ENCODE measurements at regions not wholly inside any gene's neighbourhood (a gene's known extent, or its start where the extent isn't known, plus 50 kb on each side); places are given as distances from the start of the nearest gene placed in this dataset.

- H3K4me2 ChIP-seq (ENCODE audit: low read length) = no peak overlapping the region
- H3K9ac ChIP-seq (ENCODE audit: low read length) = no peak overlapping the region
- ChIA-PET POLR2A (no interaction called here), CTCF (no interaction called here), RAD21 (ENCODE audit: low non-redundant PET in 1 of 2, low total read pairs in 2 of 2, uncharacterized antibody in 2 of 2, unreplicated experiment in 2 of 2) (no interaction called here)
- no peaks in the 10 kb centered on the region for H3K9me2 ChIP-seq (ENCODE audit: insufficient read depth)
- no peaks in the 10 kb centered on the region for H4K20me1 ChIP-seq (ENCODE audit: insufficient read depth)
- no peak for TF ChIP-seq ATF3 (IDR thresholded peaks at IDR 0.05)
- TF ChIP-seq, protein P1, sequence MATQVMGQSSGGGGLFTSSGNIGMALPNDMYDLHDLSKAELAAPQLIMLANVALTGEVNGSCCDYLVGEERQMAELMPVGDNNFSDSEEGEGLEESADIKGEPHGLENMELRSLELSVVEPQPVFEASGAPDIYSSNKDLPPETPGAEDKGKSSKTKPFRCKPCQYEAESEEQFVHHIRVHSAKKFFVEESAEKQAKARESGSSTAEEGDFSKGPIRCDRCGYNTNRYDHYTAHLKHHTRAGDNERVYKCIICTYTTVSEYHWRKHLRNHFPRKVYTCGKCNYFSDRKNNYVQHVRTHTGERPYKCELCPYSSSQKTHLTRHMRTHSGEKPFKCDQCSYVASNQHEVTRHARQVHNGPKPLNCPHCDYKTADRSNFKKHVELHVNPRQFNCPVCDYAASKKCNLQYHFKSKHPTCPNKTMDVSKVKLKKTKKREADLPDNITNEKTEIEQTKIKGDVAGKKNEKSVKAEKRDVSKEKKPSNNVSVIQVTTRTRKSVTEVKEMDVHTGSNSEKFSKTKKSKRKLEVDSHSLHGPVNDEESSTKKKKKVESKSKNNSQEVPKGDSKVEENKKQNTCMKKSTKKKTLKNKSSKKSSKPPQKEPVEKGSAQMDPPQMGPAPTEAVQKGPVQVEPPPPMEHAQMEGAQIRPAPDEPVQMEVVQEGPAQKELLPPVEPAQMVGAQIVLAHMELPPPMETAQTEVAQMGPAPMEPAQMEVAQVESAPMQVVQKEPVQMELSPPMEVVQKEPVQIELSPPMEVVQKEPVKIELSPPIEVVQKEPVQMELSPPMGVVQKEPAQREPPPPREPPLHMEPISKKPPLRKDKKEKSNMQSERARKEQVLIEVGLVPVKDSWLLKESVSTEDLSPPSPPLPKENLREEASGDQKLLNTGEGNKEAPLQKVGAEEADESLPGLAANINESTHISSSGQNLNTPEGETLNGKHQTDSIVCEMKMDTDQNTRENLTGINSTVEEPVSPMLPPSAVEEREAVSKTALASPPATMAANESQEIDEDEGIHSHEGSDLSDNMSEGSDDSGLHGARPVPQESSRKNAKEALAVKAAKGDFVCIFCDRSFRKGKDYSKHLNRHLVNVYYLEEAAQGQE (IDR thresholded peaks at IDR 0.05; ENCODE audit: low read depth) = no peak
- no peak for TF ChIP-seq RAD21 (IDR thresholded peaks at IDR 0.05; ENCODE audit: low read depth)
- no peak for TF ChIP-seq ZFX (IDR thresholded peaks at IDR 0.05)
- TF ChIP-seq POLR2AphosphoS5 (IDR thresholded peaks at IDR 0.05; ENCODE audit: low read depth, low read length) = no peak
- no peak for TF ChIP-seq CTCF (IDR thresholded peaks at IDR 0.05 in 2 of 3, conservative IDR thresholded peaks at IDR 0.05 in 1 of 3; ENCODE audit: borderline replicate concordance in 1 of 3, insufficient read depth in 1 of 3, low read depth in 2 of 3, low read length in 2 of 3)
- no peak for TF ChIP-seq TCF7L2 (IDR thresholded peaks at IDR 0.05; ENCODE audit: borderline replicate concordance, extremely low read depth, insufficient read depth, insufficient read length)
- no peak for TF ChIP-seq FOSL1 (IDR thresholded peaks at IDR 0.05; ENCODE audit: low read depth)
- TF ChIP-seq, protein P2, sequence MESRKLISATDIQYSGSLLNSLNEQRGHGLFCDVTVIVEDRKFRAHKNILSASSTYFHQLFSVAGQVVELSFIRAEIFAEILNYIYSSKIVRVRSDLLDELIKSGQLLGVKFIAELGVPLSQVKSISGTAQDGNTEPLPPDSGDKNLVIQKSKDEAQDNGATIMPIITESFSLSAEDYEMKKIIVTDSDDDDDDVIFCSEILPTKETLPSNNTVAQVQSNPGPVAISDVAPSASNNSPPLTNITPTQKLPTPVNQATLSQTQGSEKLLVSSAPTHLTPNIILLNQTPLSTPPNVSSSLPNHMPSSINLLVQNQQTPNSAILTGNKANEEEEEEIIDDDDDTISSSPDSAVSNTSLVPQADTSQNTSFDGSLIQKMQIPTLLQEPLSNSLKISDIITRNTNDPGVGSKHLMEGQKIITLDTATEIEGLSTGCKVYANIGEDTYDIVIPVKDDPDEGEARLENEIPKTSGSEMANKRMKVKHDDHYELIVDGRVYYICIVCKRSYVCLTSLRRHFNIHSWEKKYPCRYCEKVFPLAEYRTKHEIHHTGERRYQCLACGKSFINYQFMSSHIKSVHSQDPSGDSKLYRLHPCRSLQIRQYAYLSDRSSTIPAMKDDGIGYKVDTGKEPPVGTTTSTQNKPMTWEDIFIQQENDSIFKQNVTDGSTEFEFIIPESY (IDR thresholded peaks at IDR 0.05; ENCODE audit: extremely low read depth, insufficient replicate concordance, low read length) = no peak
- no peak for TF ChIP-seq SRF (IDR thresholded peaks at IDR 0.05; ENCODE audit: low read depth)
- no peak for TF ChIP-seq YY1 (IDR thresholded peaks at IDR 0.05; ENCODE audit: extremely low read depth, insufficient replicate concordance, low read depth, low read length)
- no peak for TF ChIP-seq SIN3A (IDR thresholded peaks at IDR 0.05; ENCODE audit: low read depth)
- TF ChIP-seq POLR2A (IDR thresholded peaks at IDR 0.05; ENCODE audit: borderline replicate concordance, extremely low read depth, insufficient read depth, insufficient read length) = no peak
- TF ChIP-seq CBX3 (IDR thresholded peaks at IDR 0.05; ENCODE audit: low read depth) = no peak
- TF ChIP-seq SP1 (IDR thresholded peaks at IDR 0.05; ENCODE audit: low read depth) = no peak
- no peak for TF ChIP-seq EZH2phosphoT487 (IDR thresholded peaks at IDR 0.05; ENCODE audit: borderline replicate concordance)
- TF ChIP-seq EZH2 (IDR thresholded peaks at IDR 0.05) = no peak
- TF ChIP-seq CEBPB (IDR thresholded peaks at IDR 0.05; ENCODE audit: low read depth) = no peak
- no peak for TF ChIP-seq ELF1 (IDR thresholded peaks at IDR 0.05; ENCODE audit: borderline replicate concordance, low read depth)
- H3K27ac ChIP-seq (ENCODE audit: low read depth, low read length) = no peak overlapping the region
- no peak overlapping the region for H3K4me3 ChIP-seq (replicated peaks in 1 of 2; ENCODE audit: low read depth in 1 of 2, low read length in 2 of 2)
- no peaks in the 10 kb centered on the region for H3K79me2 ChIP-seq (ENCODE audit: insufficient read depth, low read length)
- no TSS peak for BruUV-seq (replicated peaks)
- H2AFZ ChIP-seq (ENCODE audit: low read depth, low read length, poor library complexity, severe bottlenecking) = no peak overlapping the region
- intact Hi-C loops (cut with micrococcal nuclease) = no loop called here
- no peaks in the 10 kb centered on the region for H3K36me3 ChIP-seq (ENCODE audit: control insufficient read depth in 1 of 2, insufficient read depth in 2 of 2, low read length in 2 of 2)
- H3K4me1 ChIP-seq (ENCODE audit: control insufficient read depth in 1 of 2, insufficient read depth in 2 of 2, low read length in 2 of 2) = no peaks in the 10 kb centered on the region
- ATAC-seq (no peak), DNase-seq (ENCODE audit: low read depth, low spot score) (no peak)
- H3K27me3 ChIP-seq (ENCODE audit: insufficient read depth, low read length) = no peaks in the 10 kb centered on the region
- peaks cover 0 to 17% of the 10 kb centered on the region in 2 experiments; a peak in 2 of 4 replicates for H3K9me3 ChIP-seq (ENCODE audit: control insufficient read depth in 1 of 2, insufficient read depth in 1 of 2, low read depth in 1 of 2, low read length in 2 of 2)
Measured at GRCh38 chr13:37457612-37458011, 141.0 kb downstream of the POSTN start.

All from HCT116 (cell line).